ENCODE measurements at regions not wholly inside any gene's neighbourhood (a gene's known extent, or its start where the extent isn't known, plus 50 kb on each side); places are given as distances from the start of the nearest gene placed in this dataset.
"Not testable (repeated sequence)": the region's sequence is repeated elsewhere in the genome, so short reads cannot be mapped to it uniquely, and the experiment has no call there.

- DNase-seq, result not testable (repeated sequence)
These were observed 390.5 kb downstream of the CHSY3 start for GRCh38 chr5:130294798-130295197.

GRCh38 chr5:130290219-130290618, 386.0 kb downstream of the CHSY3 start:
- no peak for DNase-seq

- no peak for DNase-seq
These were observed 385.1 kb downstream of the CHSY3 start for GRCh38 chr5:130289132-130290088.

DNA sequence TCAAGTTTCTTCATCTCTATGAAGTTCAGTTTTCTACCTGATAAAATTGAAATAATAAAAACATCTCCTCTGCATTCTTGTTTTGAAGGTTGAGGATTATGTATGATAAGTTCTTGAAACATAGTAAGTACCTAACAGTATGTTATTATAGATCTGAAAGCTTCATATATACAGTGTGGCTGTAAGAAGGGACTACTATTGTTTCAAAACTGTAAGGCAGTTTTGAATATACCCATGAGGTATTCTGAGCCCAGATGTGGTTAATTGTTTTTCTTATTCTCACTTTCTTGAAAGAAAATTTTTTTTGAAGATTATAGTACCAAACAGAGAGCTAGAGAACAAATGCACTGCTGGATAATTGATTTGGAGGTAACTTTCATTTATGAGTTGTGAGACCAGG, 383.2 kb downstream of the CHSY3 start:
- no peak for DNase-seq

DNA sequence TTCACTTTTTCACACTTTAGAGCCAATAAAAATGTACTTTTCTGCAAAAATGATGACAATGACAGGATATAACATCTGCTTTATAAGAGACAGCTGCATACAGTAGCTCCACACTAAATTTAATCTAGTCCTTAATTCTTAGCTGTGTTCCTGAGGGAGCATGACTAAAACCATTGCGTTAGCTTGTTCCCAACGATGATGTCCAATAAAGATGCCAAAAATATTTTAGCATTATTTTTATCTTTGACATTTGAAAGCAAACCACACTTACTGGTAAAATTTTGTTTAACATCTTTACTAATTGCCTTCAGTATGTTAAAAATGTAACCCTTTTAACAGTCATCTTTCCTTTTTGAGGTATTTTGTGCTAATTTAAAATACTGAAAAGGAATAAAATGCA, 382.7 kb downstream of the CHSY3 start:
- no peak for DNase-seq

- no peak for DNase-seq
These were observed 377.8 kb downstream of the CHSY3 start for GRCh38 chr5:130282049-130282448.

DNA sequence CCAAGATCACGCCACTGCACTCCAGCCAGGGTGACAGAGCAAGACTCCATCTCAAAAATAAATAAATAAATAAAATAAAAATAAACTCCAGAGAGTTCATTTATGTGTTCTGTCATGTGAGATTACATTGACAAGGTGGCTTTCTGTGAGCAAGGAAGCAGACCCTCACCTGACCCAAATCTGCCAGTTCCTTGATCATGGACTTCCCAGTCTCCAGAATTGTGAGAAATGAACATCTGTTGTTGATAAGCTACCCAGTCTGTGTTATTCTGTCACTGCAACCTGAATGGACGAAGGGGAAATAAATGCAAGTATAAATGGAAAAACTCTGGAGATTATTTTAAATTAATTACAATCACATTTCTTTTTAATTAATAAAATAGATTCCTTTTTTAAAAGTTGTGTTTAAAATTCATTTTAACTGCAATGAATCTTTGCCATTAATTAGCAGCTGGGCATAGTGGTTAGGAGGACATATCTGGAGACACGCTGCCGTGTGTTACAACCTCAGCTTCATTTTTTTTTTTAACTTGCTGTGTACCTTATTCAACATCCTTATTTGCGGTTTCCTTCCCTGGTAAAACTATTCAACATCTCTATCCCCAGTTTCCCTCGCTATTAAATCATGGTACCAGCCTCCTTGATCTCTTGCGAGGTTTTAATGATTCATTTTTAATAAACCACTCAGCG, 376.4 kb downstream of the CHSY3 start:
- no peak for DNase-seq

GRCh38 chr5:130279386-130279785, 375.1 kb downstream of the CHSY3 start:
- no peak for DNase-seq

GRCh38 chr5:130278136-130278535, 373.9 kb downstream of the CHSY3 start:
- DNase-seq, result no peak

DNA sequence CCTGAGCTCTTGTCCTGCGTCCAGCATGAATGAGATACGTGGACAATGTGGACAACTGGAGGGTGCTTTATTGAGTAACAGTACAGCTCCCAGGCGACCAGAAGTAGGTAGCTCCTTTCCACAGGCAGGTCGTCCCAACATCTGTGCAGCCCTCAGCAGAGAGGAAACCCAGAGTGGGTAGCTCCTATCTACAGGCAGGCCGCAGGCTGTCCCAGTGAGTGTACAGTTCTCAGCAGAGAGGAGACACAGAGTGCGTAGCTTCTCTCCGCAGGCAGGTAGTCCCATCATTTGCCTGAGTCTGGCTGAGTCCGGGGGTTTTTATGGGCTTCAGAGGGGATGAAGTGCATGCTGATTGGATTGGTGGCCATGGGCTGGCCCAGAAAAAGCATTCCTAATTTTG, 373.3 kb downstream of the CHSY3 start:
- DNase-seq, result no peak

DNA sequence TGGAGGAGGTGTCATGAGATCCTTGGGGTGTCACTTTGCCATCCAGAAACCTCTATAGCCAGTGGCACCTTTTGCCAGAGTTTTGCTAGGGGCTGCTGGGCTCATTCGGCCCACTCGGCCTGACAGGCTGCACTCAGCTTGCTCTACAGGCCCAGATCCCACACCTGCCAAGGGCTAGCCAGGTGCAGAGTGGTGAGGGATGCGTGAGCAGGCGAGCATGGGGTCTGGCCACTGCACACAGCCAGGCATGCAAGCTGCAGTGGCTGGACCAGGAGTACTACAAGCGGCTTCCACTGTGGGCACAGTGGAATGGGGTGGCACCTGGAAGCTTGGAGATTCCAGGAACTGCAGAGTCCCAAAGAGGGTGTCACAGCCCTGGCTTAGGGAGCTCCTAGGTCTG, 372.7 kb downstream of the CHSY3 start:
- no peak for DNase-seq

GRCh38 chr5:130272837-130273236, 368.6 kb downstream of the CHSY3 start:
- no peak for DNase-seq

DNA sequence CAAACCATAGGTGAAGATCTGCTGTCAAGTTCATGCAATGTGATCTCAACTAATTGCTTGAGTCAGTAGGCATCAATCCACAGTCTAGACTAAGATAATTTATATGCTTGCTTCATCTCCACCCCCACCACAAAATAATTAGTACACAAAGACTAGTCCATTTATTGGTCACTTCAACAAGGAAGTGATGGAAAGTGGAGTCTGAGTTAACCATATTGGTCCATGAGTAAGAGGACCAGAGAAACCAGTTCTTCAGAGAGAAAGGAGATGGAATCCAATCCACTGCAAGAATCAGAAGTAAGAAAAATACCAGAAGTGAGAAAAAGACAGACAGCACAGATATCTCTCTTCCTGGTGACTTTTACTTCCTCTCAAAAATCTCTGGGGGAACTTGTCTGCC, 366.5 kb downstream of the CHSY3 start:
- DNase-seq, result no peak

DNA sequence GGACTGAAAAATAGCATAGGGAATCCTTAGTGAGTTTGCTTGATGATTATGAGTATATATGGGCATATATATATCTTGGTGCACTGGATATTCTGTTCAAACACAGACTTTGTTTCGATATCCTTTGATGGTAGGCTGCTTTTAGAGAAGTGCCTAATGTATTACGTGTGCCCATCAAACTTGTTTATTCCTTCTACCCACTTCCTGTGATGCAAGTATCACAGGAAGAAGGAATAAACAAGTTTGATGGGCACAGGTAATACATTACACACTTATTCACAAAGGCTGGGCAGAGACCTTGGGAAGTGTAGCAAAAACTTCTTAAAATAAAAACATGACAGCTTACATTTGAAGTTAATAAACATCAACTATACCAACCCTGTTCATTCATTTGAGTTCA, 364.2 kb downstream of the CHSY3 start:
- no peak for DNase-seq

DNA sequence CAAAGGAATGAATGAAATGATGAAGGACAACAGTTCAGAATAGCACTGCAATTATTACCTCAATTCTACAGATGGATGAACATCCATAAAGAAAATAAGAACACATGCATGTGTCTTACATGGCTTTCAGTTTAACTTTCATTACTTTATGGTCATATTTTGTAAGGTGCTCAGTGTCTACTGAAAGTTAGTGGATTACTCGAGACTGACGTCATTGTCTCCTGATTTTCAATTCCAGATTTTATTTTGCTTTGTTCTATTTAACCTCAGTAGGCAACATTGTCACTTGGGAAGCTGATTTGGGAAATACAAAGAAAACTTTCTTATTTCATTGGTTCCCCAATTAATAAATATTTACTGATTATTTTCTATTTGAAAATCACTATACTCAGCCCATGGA, 363.7 kb downstream of the CHSY3 start:
- DNase-seq, result no peak

- DNase-seq, result no peak
These were observed 356.2 kb downstream of the CHSY3 start for GRCh38 chr5:130260481-130260880.

DNA sequence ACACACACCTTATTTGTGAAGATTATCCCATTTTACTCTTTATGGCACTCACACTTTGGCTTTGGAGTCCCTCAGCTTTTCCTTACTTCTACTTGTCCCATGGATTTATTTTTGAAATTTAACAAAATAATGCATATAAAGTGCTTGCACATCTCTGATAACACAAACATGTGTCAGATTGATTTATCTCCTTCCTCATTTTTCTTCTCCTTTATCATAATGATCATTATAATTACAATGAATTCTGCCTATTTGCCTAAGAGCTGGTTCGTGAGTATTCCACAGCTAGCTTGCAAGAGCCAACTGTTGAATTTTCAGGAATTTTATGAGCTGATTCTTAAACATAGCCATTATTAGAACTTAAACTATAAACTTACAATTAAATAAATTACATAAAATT, 347.7 kb downstream of the CHSY3 start:
- DNase-seq, result no peak

GRCh38 chr5:130243641-130244040, 339.4 kb downstream of the CHSY3 start:
- no peak for DNase-seq

DNA sequence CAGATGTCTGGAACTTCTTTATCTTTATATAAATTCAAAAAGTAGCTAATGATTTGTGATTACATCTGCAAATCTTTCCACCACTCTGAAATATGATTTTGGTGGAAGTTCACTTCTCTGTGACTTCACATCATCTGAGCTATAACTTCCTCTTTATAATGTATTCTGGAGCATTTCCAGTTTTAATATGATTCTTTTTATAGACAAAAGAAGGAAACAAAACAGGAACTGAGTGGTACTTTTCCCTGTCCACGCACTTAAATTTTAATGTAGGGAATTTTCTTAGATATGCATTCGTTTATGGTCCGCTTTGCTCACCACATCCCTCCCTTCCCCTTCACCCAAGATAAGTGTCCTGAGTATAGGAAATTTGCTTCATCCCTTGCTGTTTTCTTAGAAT, 333.5 kb downstream of the CHSY3 start:
- DNase-seq, result no peak

All from T-helper 9 cell (primary cell).